Mesendoderm (in vitro differentiated cells): ENCODE measurements at regions not wholly inside any gene's neighbourhood (a gene's known extent, or its start where the extent isn't known, plus 50 kb on each side); places are given as distances from the start of the nearest gene placed in this dataset.

Experiments
- DNase-seq: peaks from one replicate; pipeline ENCODE4 v3.0.0; 2013
- H2AK5ac ChIP-seq: 2 replicates; pipeline ENCODE4 v1.6.1; 2013; ENCODE audit warnings: low read length, inconsistent platforms
- H2BK120ac ChIP-seq: 2 replicates; pipeline ENCODE4 v1.6.1; 2013; ENCODE audit warnings: low read depth, mild to moderate bottlenecking, low read length, moderate library complexity, mixed read lengths
- H2BK15ac ChIP-seq: replicated peaks from 2 replicates; pipeline ENCODE4 v1.6.1; 2013; ENCODE audit warnings: low read depth, mild to moderate bottlenecking, moderate library complexity
- H2BK5ac ChIP-seq: 2 replicates; pipeline ENCODE4 v1.6.1; 2013; ENCODE audit warnings: low read length, inconsistent platforms
- H3K18ac ChIP-seq: 2 replicates; pipeline ENCODE4 v1.6.1; 2013; ENCODE audit warnings: mild to moderate bottlenecking, low read length, mixed read lengths
- H3K23ac ChIP-seq: one replicate; pipeline ENCODE4 v1.6.1; 2013; ENCODE audit warnings: low read length
- H3K27ac ChIP-seq: 2 replicates; pipeline ENCODE4 v1.5.1; 2013; ENCODE audit warnings: low read depth, mild to moderate bottlenecking, inconsistent platforms, low read length, moderate library complexity
- H3K27me3 ChIP-seq: 2 replicates; pipeline ENCODE4 v1.6.1; 2013; ENCODE audit warnings: low read length, control low read depth, mild to moderate bottlenecking, inconsistent platforms; ENCODE audit not compliant: insufficient read depth, poor library complexity
- H3K36me3 ChIP-seq: 2 replicates; pipeline ENCODE4 v1.6.1; 2013; ENCODE audit warnings: low read length, inconsistent platforms; ENCODE audit not compliant: control insufficient read depth, insufficient read depth
- H3K4ac ChIP-seq: one replicate; pipeline ENCODE4 v1.6.1; 2013; ENCODE audit warnings: low read depth, mild to moderate bottlenecking, low read length, moderate library complexity
- H3K4me1 ChIP-seq: 2 replicates; pipeline ENCODE4 v1.6.1; 2013; ENCODE audit warnings: low read depth, low read length, inconsistent platforms; ENCODE audit not compliant: control insufficient read depth
- H3K4me2 ChIP-seq: 2 replicates; pipeline ENCODE4 v1.6.1; 2013; ENCODE audit warnings: low read length
- H3K4me3 ChIP-seq: 2 replicates; pipeline ENCODE4 v1.5.1; 2013; ENCODE audit warnings: mild to moderate bottlenecking, low read length
- H3K56ac ChIP-seq: one replicate; pipeline ENCODE4 v1.6.1; 2013; ENCODE audit warnings: low read length
- H3K79me1 ChIP-seq: 2 replicates; pipeline ENCODE4 v1.6.1; 2013; ENCODE audit warnings: low read length, inconsistent platforms
- H3K79me2 ChIP-seq: 2 replicates; pipeline ENCODE4 v1.6.1; 2013; ENCODE audit warnings: mild to moderate bottlenecking, low read length; ENCODE audit not compliant: control insufficient read depth, insufficient read depth
- H3K9ac ChIP-seq: 2 replicates; pipeline ENCODE4 v1.6.1; 2013; ENCODE audit warnings: low read length, inconsistent platforms
- H4K5ac ChIP-seq: one replicate; pipeline ENCODE4 v1.6.1; 2013; ENCODE audit warnings: low read length
- H4K8ac ChIP-seq: one replicate; pipeline ENCODE4 v1.6.1; 2013; ENCODE audit warnings: low read depth, mild to moderate bottlenecking, control low read depth, low read length, moderate library complexity
- WGBS: extraction: QIAGEN DNeasy Blood & Tissue Kit; methylation state at CpG from one replicate; pipeline ENCODE4 v1.1.7; 2013; ENCODE audit warnings: low lambda C conversion rate, missing lambda C conversion rate; ENCODE audit not compliant: insufficient coverage; ENCODE audit errors: extremely low coverage; 5-methylcytosine and 5-hydroxymethylcytosine counted together

DNA sequence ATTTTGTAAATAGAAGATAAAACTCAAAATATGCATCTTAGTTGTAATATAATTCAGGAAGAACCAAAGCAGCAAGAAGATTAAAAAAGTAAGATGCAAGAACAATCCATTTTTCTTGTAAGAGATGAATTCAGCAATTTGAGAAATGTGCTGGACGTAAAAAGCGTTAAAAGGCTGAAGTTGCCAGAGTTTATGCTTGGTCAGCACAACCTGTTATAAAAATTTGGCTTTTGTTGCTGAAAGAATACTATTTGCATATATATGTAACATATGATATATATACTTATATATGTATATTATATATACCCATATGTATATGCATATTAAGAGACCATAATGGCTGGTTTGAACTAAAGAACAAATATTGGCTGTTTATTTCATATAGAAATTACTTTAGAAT is 449.6 kb upstream of the FAM241A start:
- Histone ChIP-seq H3K4me3 (no peak overlapping the region), H4K8ac (no peak overlapping the region), H2BK15ac (no peak overlapping the region), H3K36me3 (no peaks in the 10 kb centered on the region), H2AK5ac (no peak overlapping the region), H3K56ac (no peak overlapping the region), H3K27ac (no peak overlapping the region), H3K4me1 (no peaks in the 10 kb centered on the region), H3K27me3 (no peaks in the 10 kb centered on the region), H3K9ac (no peak overlapping the region), H4K5ac (no peak overlapping the region), H3K18ac (no peak overlapping the region), H3K79me1 (no peaks in the 10 kb centered on the region), H2BK5ac (no peak overlapping the region), H3K23ac (no peak overlapping the region), H2BK120ac (no peak overlapping the region), H3K79me2 (no peaks in the 10 kb centered on the region), H3K4me2 (no peak overlapping the region), H3K4ac (no peak overlapping the region)
- no CpG with 5 or more reads among the region's 2 CpGs for WGBS
- DNase-seq = no peak

DNA sequence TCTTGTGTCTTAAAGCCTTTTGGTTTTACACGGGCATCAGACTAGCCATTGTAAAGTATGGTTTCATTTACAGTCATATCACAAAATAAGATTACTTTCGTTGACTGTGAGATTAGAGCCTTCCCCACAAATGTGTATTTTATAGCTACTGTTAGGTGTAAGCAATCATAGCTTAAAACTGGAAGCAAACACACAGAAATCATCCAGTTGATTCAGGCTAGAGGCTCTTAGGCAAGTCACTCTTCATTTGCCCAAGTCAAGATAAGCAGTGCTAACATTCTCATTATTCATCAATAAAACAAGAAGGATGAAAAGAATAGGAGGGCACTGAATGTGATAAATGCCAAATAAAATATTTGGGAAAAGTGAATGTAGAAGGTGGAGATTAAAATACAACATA is 448.7 kb upstream of the FAM241A start:
- H3K79me2 ChIP-seq = no peaks in the 10 kb centered on the region
- H4K5ac ChIP-seq = no peak overlapping the region
- no peak overlapping the region for H3K4me3 ChIP-seq
- no peak overlapping the region for H3K27ac ChIP-seq
- H3K36me3 ChIP-seq = no peaks in the 10 kb centered on the region
- H3K4me1 ChIP-seq = no peaks in the 10 kb centered on the region
- H3K23ac ChIP-seq = no peak overlapping the region
- DNase-seq = no peak
- H4K8ac ChIP-seq = no peak overlapping the region
- no peak overlapping the region for H3K4ac ChIP-seq
- no peak overlapping the region for H2BK120ac ChIP-seq
- H3K27me3 ChIP-seq = no peaks in the 10 kb centered on the region
- no peak overlapping the region for H3K18ac ChIP-seq
- H3K56ac ChIP-seq = no peak overlapping the region
- H3K4me2 ChIP-seq = no peak overlapping the region
- no peak overlapping the region for H2AK5ac ChIP-seq
- no peak overlapping the region for H2BK5ac ChIP-seq
- WGBS = no CpG with 5 or more reads among the region's 2 CpGs
- no peak overlapping the region for H3K9ac ChIP-seq
- no peaks in the 10 kb centered on the region for H3K79me1 ChIP-seq
- H2BK15ac ChIP-seq = no peak overlapping the region

DNA sequence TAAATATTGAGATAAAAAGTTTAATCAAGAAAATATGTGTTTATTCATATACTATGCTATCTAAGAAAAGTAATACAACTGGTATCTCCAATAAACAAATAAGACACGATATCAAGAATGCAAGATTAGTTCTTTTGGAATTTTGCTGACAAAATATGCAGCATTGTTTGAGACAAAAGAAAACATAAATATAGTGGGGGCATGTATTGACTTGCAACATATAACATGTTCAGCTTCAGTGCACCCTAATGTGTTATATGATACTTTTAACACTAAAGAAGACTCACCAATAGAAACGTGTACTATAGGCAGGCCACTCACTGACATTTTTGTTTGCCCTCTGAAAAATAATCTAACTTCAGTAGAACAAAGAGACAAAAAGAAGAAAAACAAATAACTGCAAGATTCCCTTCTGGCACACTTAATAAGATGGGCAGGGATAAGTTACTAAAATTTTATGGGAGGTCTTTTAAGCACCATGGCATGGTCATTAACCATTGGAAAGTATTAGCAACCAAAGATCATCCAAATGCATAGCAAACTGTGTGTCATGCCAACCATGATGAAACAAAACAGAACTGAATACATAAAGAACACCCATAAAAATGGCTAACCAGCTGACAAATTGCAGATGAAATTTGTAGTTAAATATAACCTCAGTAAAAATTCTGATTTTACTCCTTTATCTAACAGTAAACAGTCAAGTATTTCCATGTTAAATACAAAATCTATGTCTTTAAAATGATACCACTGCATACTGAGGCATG is 447.9 kb upstream of the FAM241A start:
- no peak overlapping the region for H2BK5ac ChIP-seq
- no peaks in the 10 kb centered on the region for H3K36me3 ChIP-seq
- no peak overlapping the region for H3K18ac ChIP-seq
- no peak overlapping the region for H3K9ac ChIP-seq
- H2BK15ac ChIP-seq = no peak overlapping the region
- H4K5ac ChIP-seq = no peak overlapping the region
- no peak for DNase-seq
- H3K4me2 ChIP-seq = no peak overlapping the region
- no peaks in the 10 kb centered on the region for H3K79me2 ChIP-seq
- no peak overlapping the region for H3K56ac ChIP-seq
- no peak overlapping the region for H4K8ac ChIP-seq
- H3K23ac ChIP-seq = no peak overlapping the region
- H2BK120ac ChIP-seq = no peak overlapping the region
- H3K4me3 ChIP-seq = no peak overlapping the region
- H3K27me3 ChIP-seq = no peaks in the 10 kb centered on the region
- no peaks in the 10 kb centered on the region for H3K79me1 ChIP-seq
- no peak overlapping the region for H2AK5ac ChIP-seq
- H3K4ac ChIP-seq = no peak overlapping the region
- WGBS = no CpG with 5 or more reads among the region's 2 CpGs
- H3K4me1 ChIP-seq = no peaks in the 10 kb centered on the region
- no peak overlapping the region for H3K27ac ChIP-seq

DNA sequence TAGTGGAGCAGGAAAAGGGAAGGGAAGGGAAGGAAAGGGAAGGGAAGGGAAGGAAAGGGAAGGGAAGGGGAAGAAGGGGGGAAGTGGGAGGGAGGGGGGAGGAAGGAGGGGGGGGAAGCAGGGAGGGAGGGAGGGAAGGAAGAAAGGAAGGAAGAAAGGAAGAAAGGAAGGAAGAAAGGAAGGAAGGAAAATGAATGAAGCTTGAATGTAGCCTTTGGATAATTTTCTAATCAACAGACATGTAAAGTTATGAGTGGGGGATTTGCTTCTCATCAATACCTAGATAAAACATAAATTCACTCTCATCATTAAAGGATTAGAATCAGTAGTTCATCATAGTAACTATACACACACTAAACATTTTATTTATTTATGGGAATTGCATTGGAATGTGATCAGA is 446.9 kb upstream of the FAM241A start:
- H3K79me1 ChIP-seq = no peaks in the 10 kb centered on the region
- no peak overlapping the region for H3K4ac ChIP-seq
- H2BK5ac ChIP-seq = no peak overlapping the region
- H2AK5ac ChIP-seq = no peak overlapping the region
- H3K9ac ChIP-seq = no peak overlapping the region
- DNase-seq = no peak
- H2BK15ac ChIP-seq = no peak overlapping the region
- H3K79me2 ChIP-seq = no peaks in the 10 kb centered on the region
- no peak overlapping the region for H4K5ac ChIP-seq
- H3K36me3 ChIP-seq = no peaks in the 10 kb centered on the region
- no peak overlapping the region for H3K56ac ChIP-seq
- no peak overlapping the region for H4K8ac ChIP-seq
- no peaks in the 10 kb centered on the region for H3K4me1 ChIP-seq
- no peak overlapping the region for H3K27ac ChIP-seq
- no peak overlapping the region for H3K4me3 ChIP-seq
- no peak overlapping the region for H3K23ac ChIP-seq
- no peak overlapping the region for H3K18ac ChIP-seq
- H3K27me3 ChIP-seq = no peaks in the 10 kb centered on the region
- H3K4me2 ChIP-seq = no peak overlapping the region
- no peak overlapping the region for H2BK120ac ChIP-seq

DNA sequence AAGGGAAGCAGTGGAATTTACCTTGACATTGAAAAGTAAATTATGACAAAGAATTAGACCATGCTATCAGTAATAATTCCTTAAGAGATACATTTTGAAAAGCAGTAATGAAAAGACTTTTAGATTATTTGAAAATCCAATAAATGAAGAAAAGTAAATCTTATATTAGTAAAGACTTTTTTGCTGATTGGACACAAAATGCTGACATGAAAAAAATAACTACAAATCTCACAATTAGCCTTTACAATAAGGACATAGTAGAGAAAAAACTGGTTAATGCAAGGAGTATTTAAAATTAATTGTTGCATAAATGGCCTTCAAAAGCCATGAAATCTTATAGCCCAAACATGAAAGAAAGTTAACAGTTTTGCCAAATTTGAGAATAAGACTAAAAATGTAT is 446.1 kb upstream of the FAM241A start:
- Histone ChIP-seq H3K4me1 (no peaks in the 10 kb centered on the region), H3K18ac (no peak overlapping the region), H3K4ac (no peak overlapping the region), H3K56ac (no peak overlapping the region), H4K5ac (no peak overlapping the region), H3K27me3 (no peaks in the 10 kb centered on the region), H2BK15ac (no peak overlapping the region), H4K8ac (no peak overlapping the region), H2AK5ac (no peak overlapping the region), H3K79me2 (no peaks in the 10 kb centered on the region), H3K79me1 (no peaks in the 10 kb centered on the region), H3K4me3 (no peak overlapping the region), H3K23ac (no peak overlapping the region), H3K4me2 (no peak overlapping the region), H2BK120ac (no peak overlapping the region), H3K9ac (no peak overlapping the region), H3K36me3 (no peaks in the 10 kb centered on the region), H2BK5ac (no peak overlapping the region), H3K27ac (no peak overlapping the region)
- DNase-seq = no peak

DNA sequence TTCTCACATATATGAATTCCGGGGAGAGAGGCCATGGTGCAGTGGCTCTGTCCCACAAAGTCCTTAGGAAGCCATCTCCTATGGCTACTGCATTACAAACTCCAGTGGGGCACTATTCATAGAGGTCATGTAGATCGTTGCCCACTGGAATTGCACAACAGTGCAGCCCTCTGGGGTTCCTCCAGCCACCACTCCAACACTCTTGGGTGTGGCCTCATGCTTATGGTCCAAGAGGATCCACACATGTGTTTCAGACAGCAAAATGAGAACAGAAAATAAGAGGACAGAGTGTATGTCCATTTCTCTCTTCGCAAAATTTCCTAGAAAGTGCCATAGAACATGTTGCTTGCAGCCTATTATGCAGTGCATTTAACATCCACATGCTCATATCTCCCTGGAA is 444.2 kb upstream of the FAM241A start:
- Histone ChIP-seq H3K4me1 (no peaks in the 10 kb centered on the region), H3K56ac (no peak overlapping the region), H3K79me2 (no peaks in the 10 kb centered on the region), H3K23ac (no peak overlapping the region), H2BK15ac (no peak overlapping the region), H3K4me2 (no peak overlapping the region), H4K8ac (no peak overlapping the region), H2BK120ac (no peak overlapping the region), H2BK5ac (no peak overlapping the region), H4K5ac (no peak overlapping the region), H3K36me3 (no peaks in the 10 kb centered on the region), H2AK5ac (no peak overlapping the region), H3K4ac (no peak overlapping the region), H3K18ac (no peak overlapping the region), H3K4me3 (no peak overlapping the region), H3K79me1 (no peaks in the 10 kb centered on the region), H3K27me3 (no peaks in the 10 kb centered on the region), H3K27ac (no peak overlapping the region), H3K9ac (no peak overlapping the region)
- WGBS = no CpG with 5 or more reads among the region's 3 CpGs
- no peak for DNase-seq
